Stimulated activated CD8-positive, alpha-beta memory T cell treated with anti-CD3 and anti-CD28 coated beads, Interleukin-7, amount 100 ng/mL, for 24 hours (primary cell): ENCODE measurements at regions not wholly inside any gene's neighbourhood (a gene's known extent, or its start where the extent isn't known, plus 50 kb on each side); places are given as distances from the start of the nearest gene placed in this dataset.
"Not testable (repeated sequence)": the region's sequence is repeated elsewhere in the genome, so short reads cannot be mapped to it uniquely, and the experiment has no call there.

ENCODE experiments used
- DNase-seq: peaks from one replicate; pipeline ENCODE4 v3.0.0-alpha.2; 2020; ENCODE audit warnings: low read depth

GRCh38 chr1:14259191-14259757 is 339.2 kb upstream of the KAZN start:
- DNase-seq = no peak

DNA sequence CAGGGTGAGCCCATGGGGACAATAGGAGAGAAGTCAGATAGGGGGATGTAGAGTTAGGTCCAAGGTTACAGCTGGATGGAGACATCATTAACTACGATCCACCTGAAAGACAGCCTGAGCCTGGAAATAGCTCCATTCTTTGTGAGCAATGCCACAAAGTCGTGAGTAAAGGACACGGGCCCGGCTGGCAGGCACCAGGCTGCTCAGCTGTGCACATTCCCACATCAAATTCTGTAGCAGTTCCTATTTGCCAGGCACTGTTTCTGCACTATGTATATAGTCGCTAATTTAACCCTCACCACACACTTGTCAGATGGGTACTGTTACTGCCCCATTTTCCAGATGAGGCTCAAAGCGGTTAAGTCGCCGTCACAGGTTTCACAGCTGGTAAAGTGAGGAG is 338.0 kb upstream of the KAZN start:
- DNase-seq = no peak

- no peak for DNase-seq
These were observed 337.1 kb upstream of the KAZN start for GRCh38 chr1:14261395-14261794.

DNA sequence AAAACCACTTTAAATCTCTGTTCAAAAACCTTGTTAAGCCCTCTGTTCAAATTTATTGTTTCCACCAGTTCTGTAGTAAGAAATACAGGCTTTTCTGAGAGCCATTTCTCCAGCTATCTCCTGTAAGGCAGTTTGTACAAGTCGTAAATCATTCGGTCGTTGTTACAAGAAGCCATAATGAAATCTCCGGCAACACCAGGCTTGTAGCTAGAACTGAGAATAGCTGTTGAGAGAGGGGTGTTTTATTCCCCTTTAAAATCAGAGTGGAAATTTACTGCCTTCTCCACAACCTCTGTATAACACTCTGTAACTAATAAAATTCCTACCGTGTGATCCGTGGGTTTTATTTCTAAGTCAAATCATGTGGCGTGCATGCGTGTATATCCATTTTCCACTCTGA is 335.8 kb upstream of the KAZN start:
- no peak for DNase-seq

DNA sequence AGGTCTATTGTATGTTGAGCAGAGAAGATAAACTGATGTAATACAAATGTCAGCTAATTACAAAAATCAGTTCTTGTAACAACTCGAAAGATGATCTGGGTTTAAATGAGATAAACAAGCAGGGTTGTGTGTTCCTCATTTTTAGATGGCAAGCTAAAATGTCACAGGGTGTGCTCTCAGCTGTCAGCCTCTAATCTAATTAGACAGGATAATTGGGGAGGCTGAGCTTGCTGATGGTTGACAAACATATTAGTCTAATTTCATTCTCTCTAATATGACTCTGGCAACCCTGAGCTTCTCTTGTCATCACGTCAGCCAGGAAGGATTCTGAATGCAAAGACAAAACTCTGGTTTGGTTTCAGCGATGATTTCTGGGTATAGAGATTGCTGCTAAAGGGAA is 335.3 kb upstream of the KAZN start:
- no peak for DNase-seq

GRCh38 chr1:14263671-14264070 is 334.8 kb upstream of the KAZN start:
- no peak for DNase-seq

- DNase-seq = no peak
These were observed 333.0 kb upstream of the KAZN start for GRCh38 chr1:14265495-14265894.

GRCh38 chr1:14267991-14268390 is 330.5 kb upstream of the KAZN start:
- no peak for DNase-seq

DNA sequence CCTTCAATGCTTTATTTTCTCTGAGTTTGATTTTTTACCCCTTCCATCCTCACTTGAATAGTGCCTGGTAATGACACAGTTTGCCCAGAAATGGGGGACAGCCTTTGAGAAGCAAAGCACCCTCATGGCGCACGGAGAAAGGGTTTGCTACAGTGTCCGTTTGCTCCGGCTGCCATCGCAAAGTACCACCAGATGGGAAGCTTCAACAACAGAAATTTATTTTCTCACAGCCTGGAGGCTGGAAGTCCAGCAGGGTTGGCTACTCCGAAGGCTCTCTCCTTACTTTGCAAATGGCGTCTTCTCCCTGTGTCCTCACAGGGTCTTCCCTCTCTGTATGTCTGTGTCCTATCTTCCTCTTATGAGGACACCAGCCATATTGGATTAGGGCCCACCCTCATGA is 327.7 kb upstream of the KAZN start:
- no peak for DNase-seq

DNA sequence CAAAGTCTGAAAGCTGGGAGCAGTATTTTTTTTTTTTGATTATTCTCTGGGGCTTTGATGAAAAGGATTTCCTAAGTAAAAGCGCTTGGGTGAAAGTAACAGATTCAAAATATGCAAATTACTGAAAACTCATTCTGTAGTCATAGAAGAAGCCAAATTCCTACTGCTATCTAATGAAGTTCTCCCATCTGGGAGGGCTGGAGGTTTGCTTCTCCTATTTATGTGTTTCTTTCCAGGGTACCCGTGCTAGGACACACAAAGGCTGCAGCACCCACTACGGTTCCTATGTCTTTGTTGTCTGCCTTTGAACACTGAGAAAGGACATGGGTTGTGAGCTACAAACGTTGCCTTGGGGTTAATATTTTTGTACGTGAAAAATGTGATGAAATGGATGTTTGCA is 324.7 kb upstream of the KAZN start:
- DNase-seq = no peak

- not testable (repeated sequence) for DNase-seq
These were observed 318.6 kb upstream of the KAZN start for GRCh38 chr1:14279891-14280290.

- no peak for DNase-seq
These were observed 317.6 kb upstream of the KAZN start for GRCh38 chr1:14280909-14281308.

- no peak for DNase-seq
These were observed 317.1 kb upstream of the KAZN start for GRCh38 chr1:14281412-14281811.

DNA sequence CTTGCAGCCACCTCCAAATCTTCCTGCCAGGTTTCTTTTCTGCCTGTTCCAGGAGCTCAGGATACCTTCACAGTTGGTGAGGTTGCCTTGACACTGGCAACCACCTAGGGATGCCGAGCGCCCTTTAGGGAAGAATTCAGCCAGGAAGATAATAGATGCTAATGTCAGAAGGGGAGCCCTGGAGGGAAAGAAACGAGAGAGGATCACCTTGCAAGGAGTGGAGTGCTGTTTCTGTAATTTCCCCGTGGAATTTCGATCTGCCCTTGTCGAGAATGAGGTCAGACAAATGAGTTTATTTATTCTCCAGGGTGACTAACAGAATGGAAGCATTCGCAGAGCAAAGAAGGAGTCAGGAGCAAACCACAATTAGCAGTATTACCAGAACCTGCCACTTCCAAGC is 315.8 kb upstream of the KAZN start:
- no peak for DNase-seq

DNA sequence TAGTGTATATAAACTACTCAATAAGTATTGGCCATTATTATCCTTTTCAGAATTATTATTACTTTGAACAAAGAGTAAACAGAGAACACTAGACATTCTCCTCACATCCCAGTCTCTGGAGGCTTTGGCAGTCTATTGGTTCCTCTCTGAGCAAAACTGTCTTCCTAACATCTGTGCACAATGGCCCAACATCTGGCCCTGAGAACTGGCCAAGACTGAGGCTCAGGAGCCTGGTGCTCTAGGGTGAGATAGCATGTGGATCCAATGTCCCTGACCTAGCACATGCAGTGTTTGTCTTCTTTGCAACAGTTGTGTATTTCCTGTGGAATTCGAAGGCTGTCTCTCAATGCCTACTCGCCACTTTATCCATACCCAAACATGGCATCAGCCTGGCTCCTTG is 313.2 kb upstream of the KAZN start:
- DNase-seq = no peak

DNA sequence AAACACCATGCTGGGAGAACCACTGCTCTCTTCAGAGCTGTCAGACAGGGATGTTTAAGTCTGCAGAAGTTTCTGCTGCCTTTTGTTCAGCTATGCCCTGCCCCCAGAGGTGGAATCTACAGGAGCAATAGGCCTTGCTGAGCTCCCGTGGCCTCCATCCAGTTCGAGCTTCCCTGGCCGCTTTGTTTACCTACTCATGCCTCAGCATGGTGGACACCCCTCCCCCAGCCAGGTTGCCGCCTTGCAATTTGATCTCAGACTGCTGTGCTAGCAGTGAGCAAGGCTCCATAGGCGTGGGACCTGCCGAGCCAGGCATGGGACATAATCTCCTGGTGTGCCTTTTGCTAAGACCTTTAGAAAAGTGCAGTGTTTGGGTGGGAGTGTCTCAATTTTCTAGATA is 307.3 kb upstream of the KAZN start:
- DNase-seq = not testable (repeated sequence)

GRCh38 chr1:14292520-14292919 is 306.0 kb upstream of the KAZN start:
- no peak for DNase-seq

DNA sequence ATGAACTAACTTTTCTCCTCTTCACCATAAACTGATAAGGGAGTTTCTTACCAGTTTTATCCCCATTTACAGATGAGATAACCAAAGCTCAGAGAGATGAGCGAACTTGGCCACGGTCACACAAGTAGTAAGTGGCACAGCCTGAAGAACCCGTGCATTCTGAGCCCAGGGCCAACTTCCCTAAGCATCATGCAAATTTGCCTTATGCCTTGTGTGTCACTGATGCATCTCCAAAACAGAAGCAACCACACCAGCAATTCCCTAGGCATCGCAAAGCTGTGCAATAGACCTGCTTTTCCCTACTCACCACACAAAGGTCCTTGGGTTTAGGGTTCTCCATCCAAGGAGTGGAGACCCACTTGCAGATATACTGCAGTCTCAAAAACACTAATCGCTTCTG is 304.5 kb upstream of the KAZN start:
- DNase-seq = no peak

GRCh38 chr1:14294860-14295536 is 303.5 kb upstream of the KAZN start:
- DNase-seq = no peak

GRCh38 chr1:14296795-14297194 is 301.7 kb upstream of the KAZN start:
- DNase-seq = no peak

DNA sequence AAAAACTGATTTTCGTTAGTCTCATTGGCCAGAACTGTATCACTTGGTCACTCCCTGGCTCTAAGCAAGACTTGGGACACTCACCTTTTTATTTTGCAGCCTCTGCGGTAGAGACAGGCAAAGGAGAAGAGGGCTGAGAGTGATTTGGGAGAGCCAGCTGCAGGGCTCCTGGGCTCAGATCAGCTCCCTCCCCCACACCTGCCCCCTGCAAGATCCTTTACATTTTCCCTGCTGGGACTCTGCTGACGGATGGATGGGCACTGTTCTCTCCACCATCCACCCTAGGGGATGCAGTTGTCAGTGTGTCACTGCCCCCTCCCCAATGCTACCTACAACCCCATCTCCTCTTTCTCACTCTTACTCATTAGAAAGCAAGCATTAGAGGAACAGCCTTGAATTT is 301.1 kb upstream of the KAZN start:
- no peak for DNase-seq

GRCh38 chr1:14298806-14299205 is 299.7 kb upstream of the KAZN start:
- no peak for DNase-seq

DNA sequence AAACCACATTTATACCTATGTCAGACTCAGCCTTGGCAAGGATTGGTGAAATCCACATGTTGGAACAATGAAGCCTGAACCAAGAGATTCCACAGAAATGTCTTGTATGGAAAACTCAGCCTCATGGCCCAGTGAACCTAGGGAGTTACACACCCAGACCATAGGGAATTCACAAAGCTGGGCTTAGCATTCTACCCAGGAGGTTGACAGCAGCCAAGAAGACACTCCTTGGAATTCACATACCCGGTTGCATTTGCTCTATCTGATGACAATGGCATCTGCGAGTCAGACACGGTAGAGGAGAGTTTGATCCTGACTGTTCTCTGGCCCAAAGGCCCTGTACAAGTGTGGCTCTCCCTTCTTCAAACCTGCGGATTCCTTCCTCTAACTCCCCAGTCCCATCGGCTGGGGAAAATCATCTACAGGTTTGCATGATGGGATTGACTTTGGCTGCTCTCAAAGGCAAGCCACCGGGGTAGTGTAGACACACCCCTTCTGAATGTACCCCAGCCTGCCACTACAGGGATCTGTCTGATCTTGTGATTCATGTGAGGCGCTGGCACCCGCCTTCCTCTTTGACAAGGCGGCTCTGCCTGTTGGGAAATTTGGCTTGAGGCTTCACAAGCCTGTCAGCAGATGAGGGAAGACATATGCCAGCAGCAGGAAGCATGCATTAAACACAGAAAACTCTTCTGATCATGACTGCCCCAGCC is 297.3 kb upstream of the KAZN start:
- DNase-seq = no peak

- DNase-seq = no peak
These were observed 296.8 kb upstream of the KAZN start for GRCh38 chr1:14301704-14302024.
